LNCaP clone FGC (cell line): ENCODE measurements at regions not wholly inside any gene's neighbourhood (a gene's known extent, or its start where the extent isn't known, plus 50 kb on each side); places are given as distances from the start of the nearest gene placed in this dataset.
"Not testable (repeated sequence)": the region's sequence is repeated elsewhere in the genome, so short reads cannot be mapped to it uniquely, and the experiment has no call there.

Source experiments
- DNase-seq: peaks from one replicate; pipeline ENCODE4 v3.0.0-alpha.2; 2011; ENCODE audit warnings: low read depth
- H3K4me3 ChIP-seq: 2 replicates; pipeline ENCODE4 v1.5.1; 2011; ENCODE audit warnings: mild to moderate bottlenecking, low read depth, low read length, control low read depth
- CTCF ChIP-seq: IDR thresholded peaks from 2 replicates; pipeline ENCODE4 v1.5.1; 2012; ENCODE audit warnings: mild to moderate bottlenecking; ENCODE audit not compliant: control insufficient read depth, insufficient read depth; ENCODE audit errors: extremely low read depth

DNA sequence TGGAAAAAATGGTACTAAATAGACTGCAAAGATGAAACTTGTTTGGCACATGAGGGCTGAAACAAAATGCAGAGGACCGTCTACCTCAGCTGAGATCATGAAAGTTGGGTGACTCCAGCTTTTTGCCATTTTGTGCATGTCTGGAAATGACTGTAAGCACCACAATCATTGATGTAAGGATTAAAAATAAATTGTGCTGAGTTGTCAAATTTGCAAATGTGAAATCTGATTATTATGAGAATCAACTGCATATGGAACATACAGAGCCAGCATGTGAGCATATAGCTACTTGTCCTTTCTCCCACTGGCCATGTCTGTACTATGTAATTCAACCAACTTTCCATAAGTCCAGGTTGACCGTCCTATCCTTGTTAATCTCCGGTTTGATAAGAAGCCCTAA, 736.9 kb upstream of the PRMT6 start:
- DNase-seq, result no peak
- no peak for TF ChIP-seq CTCF
- no peak overlapping the region for H3K4me3 ChIP-seq

GRCh38 chr1:106325600-106325999, 730.9 kb upstream of the PRMT6 start:
- no peak for DNase-seq
- H3K4me3 ChIP-seq, result no peak overlapping the region
- no peak for TF ChIP-seq CTCF

DNA sequence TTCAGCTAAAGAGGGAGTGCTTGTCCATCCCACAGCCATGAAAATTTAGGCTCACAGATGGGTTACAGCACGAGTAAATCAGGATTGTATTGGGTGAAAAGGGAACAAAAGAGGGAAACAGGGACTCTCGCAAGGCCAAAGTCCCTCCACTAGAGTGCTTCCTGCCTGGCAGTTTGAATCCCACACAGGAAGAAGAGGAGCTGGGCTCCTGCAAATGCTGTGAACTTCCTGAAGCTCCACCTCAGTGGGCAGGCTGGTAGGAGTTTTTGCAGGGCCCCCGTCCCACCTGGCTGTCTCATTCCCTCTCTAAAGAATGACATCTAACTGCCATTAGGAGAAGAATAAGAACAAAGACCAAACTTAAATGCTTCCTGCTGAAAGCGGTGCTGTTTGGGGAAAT, 712.0 kb upstream of the PRMT6 start:
- DNase-seq, result no peak
- no peak for TF ChIP-seq CTCF
- H3K4me3 ChIP-seq, result no peak overlapping the region

GRCh38 chr1:106360252-106360651, 696.2 kb upstream of the PRMT6 start:
- no peak for DNase-seq
- no peak overlapping the region for H3K4me3 ChIP-seq
- no peak for TF ChIP-seq CTCF

DNA sequence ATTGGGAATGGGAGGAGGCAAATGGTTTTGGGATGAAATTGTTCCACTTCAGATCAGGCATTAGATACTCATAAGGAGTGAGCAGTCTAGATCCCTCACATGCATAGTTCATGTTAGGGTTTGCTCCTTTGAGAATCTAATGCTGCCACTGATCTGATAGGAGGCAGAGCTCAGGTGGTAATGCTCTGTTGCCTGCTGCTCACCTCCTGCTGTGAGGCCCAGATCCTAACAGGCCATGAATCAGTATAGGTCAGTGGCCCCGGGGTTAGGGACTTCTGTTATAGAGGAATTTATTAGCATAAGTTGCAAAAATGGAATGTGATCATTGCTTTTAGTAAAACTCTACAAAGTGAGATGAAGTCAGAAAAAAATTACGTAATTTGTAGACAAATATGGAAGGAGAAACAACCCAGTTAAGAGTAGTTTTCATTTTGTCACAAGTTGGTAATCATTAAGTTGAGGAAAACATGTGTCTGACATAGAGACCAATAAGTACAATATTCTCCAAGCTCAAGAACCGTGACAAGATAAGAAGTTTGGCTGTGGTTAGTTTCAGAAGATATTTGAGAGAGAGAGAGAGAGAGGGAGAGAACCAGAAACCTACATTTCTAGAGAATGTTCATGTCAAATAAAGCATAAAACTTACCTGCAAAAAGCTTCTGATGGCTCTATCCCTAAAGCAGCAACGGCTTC, 689.7 kb upstream of the PRMT6 start:
- TF ChIP-seq CTCF, result no peak
- H3K4me3 ChIP-seq, result no peak overlapping the region
- DNase-seq, result no peak

DNA sequence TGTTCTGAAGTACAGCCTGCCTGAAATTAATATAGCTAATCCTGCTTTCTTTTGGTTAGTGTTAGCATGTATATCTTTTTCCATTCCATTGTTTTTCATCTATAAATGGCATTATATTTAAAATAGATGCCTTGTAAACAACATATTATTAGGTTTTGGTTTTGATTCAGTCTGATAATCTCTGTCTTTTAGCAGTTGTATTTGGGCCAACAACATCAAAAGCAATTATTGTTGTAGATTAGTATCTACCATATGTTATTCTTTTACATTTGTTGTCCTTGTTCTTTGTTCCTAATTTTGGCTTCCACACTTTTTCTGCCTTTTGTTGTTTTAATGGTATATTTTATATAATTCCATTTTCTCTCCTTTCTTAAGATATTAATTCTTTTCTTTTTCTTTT, 678.2 kb upstream of the PRMT6 start:
- no peak for DNase-seq
- TF ChIP-seq CTCF, result no peak
- H3K4me3 ChIP-seq, result no peak overlapping the region

GRCh38 chr1:106380772-106381171, 675.7 kb upstream of the PRMT6 start:
- no peak for DNase-seq
- no peak for TF ChIP-seq CTCF
- no peak overlapping the region for H3K4me3 ChIP-seq

GRCh38 chr1:106389160-106389559, 667.3 kb upstream of the PRMT6 start:
- not testable (repeated sequence) for H3K4me3 ChIP-seq, DNase-seq
